ENCODE measurements at regions not wholly inside any gene's neighbourhood (a gene's known extent, or its start where the extent isn't known, plus 50 kb on each side); places are given as distances from the start of the nearest gene placed in this dataset.
"Not testable (repeated sequence)": the region's sequence is repeated elsewhere in the genome, so short reads cannot be mapped to it uniquely, and the experiment has no call there.

DNA sequence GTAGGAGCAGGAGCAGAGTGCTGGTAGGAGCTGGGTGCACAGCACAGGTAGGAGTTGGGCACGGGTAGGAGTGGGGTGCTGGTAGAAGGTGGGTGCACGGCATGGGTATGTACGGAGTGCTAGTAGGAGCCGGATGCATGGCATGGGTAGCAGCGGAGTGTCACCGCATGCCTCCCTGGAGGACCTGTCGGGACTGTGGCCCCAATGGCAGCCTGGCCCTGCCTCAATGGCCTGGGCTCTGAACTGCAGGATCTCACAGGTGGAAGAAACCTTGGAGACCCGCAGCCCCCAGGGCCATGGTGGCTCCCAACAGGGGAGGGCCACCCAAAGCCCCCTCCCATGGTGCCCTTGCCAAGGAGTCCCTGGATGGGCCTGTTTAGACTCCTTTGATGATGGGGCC is 1146.0 kb downstream of the UQCRFS1 start:
- H3K36me3 Mint-ChIP-seq: no peaks in the 10 kb centered on the region
- Histone ChIP-seq H3K4me3 (ENCODE audit: low read length) (no peak overlapping the region), H3K9me3 (ENCODE audit: low read length) (no peaks in the 10 kb centered on the region), H3K27ac (ENCODE audit: low read depth, low read length) (no peak overlapping the region), H3K4me1 (ENCODE audit: insufficient read depth, low read length) (no peaks in the 10 kb centered on the region), H3K27me3 (ENCODE audit: insufficient read depth, low read length, poor library complexity, severe bottlenecking) (no peaks in the 10 kb centered on the region), H3K36me3 (ENCODE audit: insufficient read depth, low read length) (no peaks in the 10 kb centered on the region)
- no peak overlapping the region for H3K27ac Mint-ChIP-seq
- H3K4me1 Mint-ChIP-seq: no peaks in the 10 kb centered on the region
- ChIA-PET CTCF (no interaction called here), POLR2A (no interaction called here)
- H3K27me3 Mint-ChIP-seq: peaks cover 0 to 2% of the 10 kb centered on the region in 2 donors
- H3K9me3 Mint-ChIP-seq: peaks cover 0 to 3% (median 0%) of the 10 kb centered on the region in 5 donors
- no peak for DNase-seq
- no peak overlapping the region for H3K4me3 Mint-ChIP-seq

DNA sequence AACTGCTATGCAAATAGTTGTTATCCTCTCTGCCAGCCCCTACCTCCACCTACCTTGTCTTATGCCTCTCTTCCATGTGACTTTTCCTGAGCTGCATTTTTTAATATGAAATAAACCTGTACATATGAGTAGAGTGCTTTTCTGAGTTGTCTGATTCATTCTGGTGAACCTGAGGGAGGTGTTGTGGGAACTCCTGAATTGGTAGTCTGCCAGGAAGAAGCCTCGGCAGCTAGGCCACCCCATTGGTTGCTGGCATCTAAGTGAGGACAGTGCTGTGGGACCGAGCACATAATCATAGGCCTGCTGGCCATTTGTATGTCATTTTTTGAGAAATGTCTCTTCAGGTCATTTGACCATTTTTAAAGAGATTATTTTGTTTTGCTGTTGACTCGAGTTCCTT is 1146.8 kb downstream of the UQCRFS1 start:
- Mint-ChIP-seq H3K9me3 (peaks cover 0 to 3% (median 0%) of the 10 kb centered on the region in 5 donors), H3K36me3 (no peaks in the 10 kb centered on the region), H3K4me1 (no peaks in the 10 kb centered on the region), H3K27me3 (no peaks in the 10 kb centered on the region), H3K4me3 (no peak overlapping the region), H3K27ac (no peak overlapping the region)
- CTCF ChIA-PET: no interaction called here
- H3K36me3 ChIP-seq (ENCODE audit: insufficient read depth, low read length): no peaks in the 10 kb centered on the region
- POLR2A ChIA-PET: no interaction called here
- H3K4me3 ChIP-seq (ENCODE audit: low read length): no peak overlapping the region
- no peak for DNase-seq
- no peaks in the 10 kb centered on the region for H3K4me1 ChIP-seq (ENCODE audit: insufficient read depth, low read length)
- no peak overlapping the region for H3K27ac ChIP-seq (ENCODE audit: low read depth, low read length)
- no peaks in the 10 kb centered on the region for H3K27me3 ChIP-seq (ENCODE audit: insufficient read depth, low read length, poor library complexity, severe bottlenecking)
- H3K9me3 ChIP-seq (ENCODE audit: low read length): no peaks in the 10 kb centered on the region

DNA sequence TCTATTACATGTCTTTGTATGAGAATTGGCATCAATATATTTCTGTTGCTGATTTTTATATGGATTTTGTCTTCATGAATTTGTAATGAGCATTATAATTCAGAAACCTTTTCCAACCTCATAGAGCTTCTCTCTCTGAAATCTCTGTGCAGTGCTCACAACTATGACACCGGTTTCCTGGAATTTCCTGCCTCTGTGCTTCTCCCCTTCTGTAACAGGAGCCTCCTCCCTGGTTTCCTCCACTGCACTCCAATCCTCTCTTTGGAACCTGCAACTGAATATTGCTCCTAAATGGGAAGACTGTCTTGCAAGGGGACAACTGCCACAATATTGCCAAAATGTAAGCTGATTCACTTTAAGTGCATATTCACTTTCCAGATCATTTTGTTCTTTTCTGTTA is 1147.9 kb downstream of the UQCRFS1 start:
- H3K27me3 ChIP-seq (ENCODE audit: insufficient read depth, low read length, poor library complexity, severe bottlenecking): no peaks in the 10 kb centered on the region
- H3K4me3 ChIP-seq (ENCODE audit: low read length): no peak overlapping the region
- H3K4me1 Mint-ChIP-seq: no peaks in the 10 kb centered on the region
- no peak for DNase-seq
- no peaks in the 10 kb centered on the region for H3K36me3 ChIP-seq (ENCODE audit: insufficient read depth, low read length)
- ChIA-PET POLR2A (no interaction called here), CTCF (no interaction called here)
- no peaks in the 10 kb centered on the region for H3K4me1 ChIP-seq (ENCODE audit: insufficient read depth, low read length)
- no peak overlapping the region for H3K27ac Mint-ChIP-seq
- H3K9me3 ChIP-seq (ENCODE audit: low read length): no peaks in the 10 kb centered on the region
- no peak overlapping the region for H3K27ac ChIP-seq (ENCODE audit: low read depth, low read length)
- no peaks in the 10 kb centered on the region for H3K36me3 Mint-ChIP-seq
- no peak overlapping the region for H3K4me3 Mint-ChIP-seq
- H3K27me3 Mint-ChIP-seq: no peaks in the 10 kb centered on the region
- H3K9me3 Mint-ChIP-seq: peaks cover 0 to 3% (median 0%) of the 10 kb centered on the region in 5 donors

GRCh38 chr19:28063702-28064101 is 1149.2 kb downstream of the UQCRFS1 start:
- no peaks in the 10 kb centered on the region for H3K36me3 Mint-ChIP-seq
- no peak overlapping the region for H3K4me3 Mint-ChIP-seq
- H3K36me3 ChIP-seq (ENCODE audit: insufficient read depth, low read length): no peaks in the 10 kb centered on the region
- H3K9me3 Mint-ChIP-seq: peaks cover 0 to 3% (median 0%) of the 10 kb centered on the region in 5 donors
- no peak overlapping the region for H3K4me3 ChIP-seq (ENCODE audit: low read length)
- no peaks in the 10 kb centered on the region for H3K4me1 ChIP-seq (ENCODE audit: insufficient read depth, low read length)
- H3K4me1 Mint-ChIP-seq: no peaks in the 10 kb centered on the region
- POLR2A ChIA-PET: no interaction called here
- DNase-seq: no peak
- H3K27ac Mint-ChIP-seq: no peak overlapping the region
- CTCF ChIA-PET: no interaction called here
- H3K27ac ChIP-seq (ENCODE audit: low read depth, low read length): no peak overlapping the region
- no peaks in the 10 kb centered on the region for H3K27me3 ChIP-seq (ENCODE audit: insufficient read depth, low read length, poor library complexity, severe bottlenecking)
- no peaks in the 10 kb centered on the region for H3K9me3 ChIP-seq (ENCODE audit: low read length)
- no peaks in the 10 kb centered on the region for H3K27me3 Mint-ChIP-seq

- no peak overlapping the region for H3K4me3 Mint-ChIP-seq
- DNase-seq: no peak
- Histone ChIP-seq H3K36me3 (ENCODE audit: insufficient read depth, low read length) (no peaks in the 10 kb centered on the region), H3K4me1 (ENCODE audit: insufficient read depth, low read length) (no peaks in the 10 kb centered on the region), H3K27ac (ENCODE audit: low read depth, low read length) (no peak overlapping the region), H3K27me3 (ENCODE audit: insufficient read depth, low read length, poor library complexity, severe bottlenecking) (no peaks in the 10 kb centered on the region), H3K4me3 (ENCODE audit: low read length) (no peak overlapping the region), H3K9me3 (ENCODE audit: low read length) (no peaks in the 10 kb centered on the region)
- H3K27me3 Mint-ChIP-seq: no peaks in the 10 kb centered on the region
- H3K9me3 Mint-ChIP-seq: peaks cover 0 to 8% (median 5%) of the 10 kb centered on the region in 5 donors
- CTCF ChIA-PET: interaction anchor here (0.8 kb wide), 1 partner anchor 15 kb away, joined by 3 read pairs; no protein-coding TSS in a partner anchor
- no peak overlapping the region for H3K27ac Mint-ChIP-seq
- H3K4me1 Mint-ChIP-seq: no peaks in the 10 kb centered on the region
- POLR2A ChIA-PET: no interaction called here
- no peaks in the 10 kb centered on the region for H3K36me3 Mint-ChIP-seq
Observed at GRCh38 chr19:28061111-28061510, 1151.8 kb downstream of the UQCRFS1 start.

DNA sequence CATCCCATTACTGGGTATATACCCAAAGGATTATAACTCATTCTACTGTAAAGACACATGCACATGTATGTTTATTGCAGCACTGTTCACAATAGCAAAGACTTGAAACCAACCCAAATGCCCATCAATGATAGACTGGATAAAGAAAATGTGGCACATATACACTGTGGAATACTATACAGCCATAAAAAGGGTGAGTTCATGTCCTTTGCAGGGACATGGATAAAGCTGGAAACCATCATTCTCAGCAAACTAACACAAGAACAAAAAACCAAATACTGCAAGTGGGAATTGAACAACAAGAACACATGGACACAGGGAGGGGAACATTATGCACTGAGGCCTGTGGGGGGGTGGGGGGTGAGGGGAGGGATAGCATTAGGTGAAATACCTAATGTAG is 1155.9 kb downstream of the UQCRFS1 start:
- H3K4me1 Mint-ChIP-seq; H3K4me3 Mint-ChIP-seq; DNase-seq; H3K27me3 ChIP-seq (ENCODE audit: insufficient read depth, low read length, poor library complexity, severe bottlenecking); H3K27ac Mint-ChIP-seq; H3K36me3 Mint-ChIP-seq; H3K9me3 Mint-ChIP-seq; H3K9me3 ChIP-seq (ENCODE audit: low read length); H3K27ac ChIP-seq (ENCODE audit: low read depth, low read length); POLR2A ChIA-PET; H3K4me3 ChIP-seq (ENCODE audit: low read length); H3K36me3 ChIP-seq (ENCODE audit: insufficient read depth, low read length); H3K4me1 ChIP-seq (ENCODE audit: insufficient read depth, low read length); CTCF ChIA-PET; H3K27me3 Mint-ChIP-seq: not testable (repeated sequence)

DNA sequence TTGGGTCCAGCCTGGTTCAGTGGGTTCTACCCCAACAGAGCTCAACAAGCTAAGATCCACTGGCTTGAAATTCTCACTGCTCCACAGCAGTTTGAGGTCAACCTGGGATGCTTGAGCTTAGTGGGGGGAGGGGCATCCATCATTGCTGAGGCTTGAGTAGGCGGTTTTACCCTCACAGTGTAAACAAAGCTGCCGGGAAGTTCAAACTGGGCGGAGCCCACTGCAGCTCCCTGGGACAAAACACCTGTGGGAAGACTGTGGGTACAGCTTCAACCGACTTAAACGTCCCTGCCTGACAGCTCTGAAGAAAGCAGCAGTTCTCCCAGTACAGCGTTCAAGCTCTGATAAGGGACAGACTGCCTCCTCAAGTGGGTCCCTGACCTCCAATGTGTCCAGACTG is 1161.9 kb downstream of the UQCRFS1 start:
- H3K36me3 Mint-ChIP-seq: peaks cover 0 to 3% (median 1%) of the 10 kb centered on the region in 3 donors
- H3K4me3 ChIP-seq (ENCODE audit: low read length): no peak overlapping the region
- CTCF ChIA-PET: no interaction called here
- no peaks in the 10 kb centered on the region for H3K27me3 Mint-ChIP-seq
- no peaks in the 10 kb centered on the region for H3K27me3 ChIP-seq (ENCODE audit: insufficient read depth, low read length, poor library complexity, severe bottlenecking)
- peaks cover 0 to 9% (median 5%) of the 10 kb centered on the region in 5 donors for H3K9me3 Mint-ChIP-seq
- no peaks in the 10 kb centered on the region for H3K36me3 ChIP-seq (ENCODE audit: insufficient read depth, low read length)
- H3K27ac Mint-ChIP-seq: no peak overlapping the region
- H3K4me1 Mint-ChIP-seq: no peaks in the 10 kb centered on the region
- no peak overlapping the region for H3K27ac ChIP-seq (ENCODE audit: low read depth, low read length)
- H3K4me3 Mint-ChIP-seq: no peak overlapping the region
- DNase-seq: no peak
- POLR2A ChIA-PET: no interaction called here
- no peaks in the 10 kb centered on the region for H3K9me3 ChIP-seq (ENCODE audit: low read length)
- H3K4me1 ChIP-seq (ENCODE audit: insufficient read depth, low read length): no peaks in the 10 kb centered on the region

GRCh38 chr19:28049875-28050274 is 1163.1 kb downstream of the UQCRFS1 start:
- Mint-ChIP-seq H3K9me3 (peaks cover 0 to 9% (median 5%) of the 10 kb centered on the region in 5 donors), H3K36me3 (peaks cover 0 to 3% (median 1%) of the 10 kb centered on the region in 3 donors), H3K4me1 (no peaks in the 10 kb centered on the region), H3K4me3 (no peak overlapping the region), H3K27me3 (no peaks in the 10 kb centered on the region), H3K27ac (no peak overlapping the region)
- no peaks in the 10 kb centered on the region for H3K9me3 ChIP-seq (ENCODE audit: low read length)
- CTCF ChIA-PET: interaction anchor here (1.3 kb wide), 1 partner anchor 8 kb away, joined by 3 read pairs; no protein-coding TSS in a partner anchor
- H3K4me3 ChIP-seq (ENCODE audit: low read length): no peak overlapping the region
- no peak for DNase-seq
- no peaks in the 10 kb centered on the region for H3K27me3 ChIP-seq (ENCODE audit: insufficient read depth, low read length, poor library complexity, severe bottlenecking)
- no peaks in the 10 kb centered on the region for H3K36me3 ChIP-seq (ENCODE audit: insufficient read depth, low read length)
- POLR2A ChIA-PET: no interaction called here
- no peak overlapping the region for H3K27ac ChIP-seq (ENCODE audit: low read depth, low read length)
- H3K4me1 ChIP-seq (ENCODE audit: insufficient read depth, low read length): no peaks in the 10 kb centered on the region

- no peaks in the 10 kb centered on the region for H3K9me3 ChIP-seq (ENCODE audit: low read length)
- H3K27ac Mint-ChIP-seq: peak overlapping the region in 1 of 8 donors; percentile 42
- H3K9me3 Mint-ChIP-seq: peaks cover under 1 to 8% (median 5%) of the 10 kb centered on the region in 5 donors
- peaks cover 0 to 3% (median 1%) of the 10 kb centered on the region in 3 donors for H3K36me3 Mint-ChIP-seq
- DNase-seq: no peak
- H3K27ac ChIP-seq (ENCODE audit: low read depth, low read length): no peak overlapping the region
- H3K4me1 Mint-ChIP-seq: no peaks in the 10 kb centered on the region
- H3K4me3 ChIP-seq (ENCODE audit: low read length): no peak overlapping the region
- H3K36me3 ChIP-seq (ENCODE audit: insufficient read depth, low read length): no peaks in the 10 kb centered on the region
- ChIA-PET POLR2A (no interaction called here), CTCF (no interaction called here)
- H3K27me3 Mint-ChIP-seq: no peaks in the 10 kb centered on the region
- H3K4me3 Mint-ChIP-seq: no peak overlapping the region
- no peaks in the 10 kb centered on the region for H3K27me3 ChIP-seq (ENCODE audit: insufficient read depth, low read length, poor library complexity, severe bottlenecking)
- H3K4me1 ChIP-seq (ENCODE audit: insufficient read depth, low read length): no peaks in the 10 kb centered on the region
Observed at GRCh38 chr19:28046932-28047331, 1166.0 kb downstream of the UQCRFS1 start.

Data from CD8-positive, alpha-beta memory T cell (primary cell).